Lung (tissue), 11 donors: ENCODE measurements at regions not wholly inside any gene's neighbourhood (a gene's known extent, or its start where the extent isn't known, plus 50 kb on each side); places are given as distances from the start of the nearest gene placed in this dataset.

ENCODE experiments used
- ATAC-seq: fragments of 200-7000 bp; cut with Tn5 transposase; one replicate; pipeline ENCODE4 v1.9.1; 2020; ENCODE audit warnings: moderate number of reproducible peaks; ENCODE audit not compliant: insufficient read depth, low FRiP score
- DNase-seq, 3 donors: peaks; one replicate each; pipeline ENCODE4 v3.0.0-alpha.2; 2013 to 2017
- H3K27ac ChIP-seq, 2 donors: one replicate each; pipeline ENCODE4 v1.5.1; 2013; ENCODE audit warnings: mild to moderate bottlenecking in 2 of 2, moderate library complexity in 2 of 2, control low read depth in 1 of 2, inconsistent platforms in 1 of 2, low read depth in 1 of 2, low read length in 1 of 2
- H3K27me3 ChIP-seq, 3 donors: one replicate each; pipeline ENCODE4 v1.5.1; 2013; ENCODE audit warnings: low read length in 2 of 3; ENCODE audit not compliant: control insufficient read depth in 3 of 3, insufficient read depth in 3 of 3
- H3K36me3 ChIP-seq, 4 donors: one replicate each; pipeline ENCODE4 v1.5.1; 2013; ENCODE audit warnings: low read length in 4 of 4, mild to moderate bottlenecking in 1 of 4, moderate library complexity in 1 of 4; ENCODE audit not compliant: control insufficient read depth in 4 of 4, insufficient read depth in 4 of 4
- H3K4me1 ChIP-seq, 5 donors: one replicate each; pipeline ENCODE4 v1.5.1; 2013; ENCODE audit warnings: low read length in 5 of 5, mild to moderate bottlenecking in 2 of 5, moderate library complexity in 1 of 5; ENCODE audit not compliant: control insufficient read depth in 5 of 5, insufficient read depth in 5 of 5
- H3K4me3 ChIP-seq: one replicate; pipeline ENCODE4 v1.5.1; 2013; ENCODE audit warnings: mild to moderate bottlenecking, control low read depth, moderate library complexity
- H3K9ac ChIP-seq, 2 donors: one replicate each; pipeline ENCODE4 v1.5.1; 2013; ENCODE audit warnings: low read length in 2 of 2, control low read depth in 1 of 2; ENCODE audit not compliant: insufficient read depth in 1 of 2
- H3K9me3 ChIP-seq, 4 donors: one replicate each; pipeline ENCODE4 v1.5.1; 2013; ENCODE audit warnings: low read length in 3 of 4, mild to moderate bottlenecking in 1 of 4, moderate library complexity in 1 of 4; ENCODE audit not compliant: control insufficient read depth in 4 of 4, insufficient read depth in 3 of 4
- CTCF ChIP-seq: IDR thresholded peaks from 2 replicates; pipeline ENCODE4 v1.5.1; 2012; ENCODE audit warnings: mild to moderate bottlenecking; ENCODE audit errors: control extremely low read depth, extremely low read depth
- WGBS, 2 donors: extraction: QIAGEN DNeasy Blood & Tissue Kit; methylation state at CpG; one replicate each; pipeline ENCODE4 v1.1.7; 2013; 5-methylcytosine and 5-hydroxymethylcytosine counted together
- donor health status: control.
- donor health status: control.
- donor health status: Bipolar disorder and iron deficiency.
- donor health status: healthy.
- donor health status: DM: yes; HTN: yes; CAD: no.

GRCh38 chr13:39244561-39245230, 206.4 kb downstream of the NHLRC3 start:
- no peaks in the 10 kb centered on the region for H3K27me3 ChIP-seq
- no peak overlapping the region for H3K27ac ChIP-seq
- no peaks in the 10 kb centered on the region for H3K36me3 ChIP-seq
- no peaks in the 10 kb centered on the region for H3K4me1 ChIP-seq
- ATAC-seq (no peak), DNase-seq (no peak)
- H3K9me3 ChIP-seq = no peaks in the 10 kb centered on the region
- WGBS, 2 donors = 81 to 88% methylated on average over 7 of the region's 7 CpGs
- no peak overlapping the region for H3K4me3 ChIP-seq
- no peak for TF ChIP-seq CTCF
- no peak overlapping the region for H3K9ac ChIP-seq

- WGBS, 2 donors = 84 to 86% methylated on average over 4 of the region's 4 CpGs
- Histone ChIP-seq H3K27ac (no peak overlapping the region), H3K4me1 (peaks cover 0 to 4% (median 0%) of the 10 kb centered on the region in 5 donors), H3K27me3 (no peaks in the 10 kb centered on the region), H3K4me3 (no peak overlapping the region), H3K36me3 (no peaks in the 10 kb centered on the region), H3K9ac (no peak overlapping the region), H3K9me3 (no peaks in the 10 kb centered on the region)
- DNase-seq = no peak
- ATAC-seq = no peak
- no peak for TF ChIP-seq CTCF
These were observed 207.4 kb downstream of the NHLRC3 start for GRCh38 chr13:39245688-39246087.

GRCh38 chr13:39249982-39250381, 211.7 kb downstream of the NHLRC3 start:
- H3K4me1 ChIP-seq = peaks cover 0 to 15% (median 12%) of the 10 kb centered on the region in 5 donors
- WGBS, 2 donors = 78 to 88% methylated on average over 9 of the region's 9 CpGs
- H3K9me3 ChIP-seq = no peaks in the 10 kb centered on the region
- no peak overlapping the region for H3K27ac ChIP-seq
- no peak overlapping the region for H3K9ac ChIP-seq
- TF ChIP-seq CTCF = no peak
- ATAC-seq = no peak
- DNase-seq = peak in 1 of 3 donors; percentile 61
- no peak overlapping the region for H3K4me3 ChIP-seq
- no peaks in the 10 kb centered on the region for H3K36me3 ChIP-seq
- H3K27me3 ChIP-seq = no peaks in the 10 kb centered on the region

GRCh38 chr13:39250440-39250839, 212.2 kb downstream of the NHLRC3 start:
- WGBS, 2 donors = 80 to 86% methylated on average over 3 of the region's 3 CpGs
- no peak for ATAC-seq
- no peak overlapping the region for H3K9ac ChIP-seq

More at GRCh38 chr13:39250440-39250839, 212.2 kb downstream of the NHLRC3 start:
- H3K27me3 ChIP-seq = no peaks in the 10 kb centered on the region
- H3K27ac ChIP-seq = no peak overlapping the region
- H3K4me1 ChIP-seq = peaks cover 0 to 15% (median 12%) of the 10 kb centered on the region in 5 donors
- no peak for TF ChIP-seq CTCF
- no peaks in the 10 kb centered on the region for H3K9me3 ChIP-seq
- H3K36me3 ChIP-seq = no peaks in the 10 kb centered on the region
- DNase-seq = no peak
- H3K4me3 ChIP-seq = no peak overlapping the region
